ENCODE measurements at regions not wholly inside any gene's neighbourhood (a gene's known extent, or its start where the extent isn't known, plus 50 kb on each side); places are given as distances from the start of the nearest gene placed in this dataset.

DNA sequence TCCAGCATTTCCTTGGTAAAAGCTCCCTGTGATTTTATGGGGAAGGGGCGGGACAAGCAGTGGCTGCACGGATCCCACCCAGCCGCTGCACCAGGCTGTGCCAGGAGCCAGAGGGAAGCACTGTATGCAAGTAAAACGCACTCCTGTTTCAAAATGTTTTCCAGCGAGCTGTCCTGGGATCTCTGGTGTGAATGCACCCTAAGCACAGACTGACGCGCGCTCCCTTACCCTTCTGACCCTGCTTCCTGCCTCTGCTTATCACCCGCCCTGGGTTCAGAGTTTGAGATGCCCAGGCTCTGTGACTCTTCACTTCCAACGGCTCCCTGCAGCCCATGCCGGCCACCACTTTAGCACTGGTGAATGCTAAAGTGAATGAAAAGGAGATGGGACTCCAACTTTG, 131.2 kb downstream of the RHOU start:
- TF ChIP-seq POLR2AphosphoS5 (IDR thresholded peaks at IDR 0.05; ENCODE audit: low read depth, low read length) (no peak), POLR2A (IDR thresholded peaks at IDR 0.05; ENCODE audit: low read depth, low read length) (no peak), TAF1 (IDR thresholded peaks at IDR 0.05; ENCODE audit: low read depth, low read length) (no peak), POU2F2 (IDR thresholded peaks at IDR 0.05; ENCODE audit: low read depth, low read length) (no peak)

All from GM12891 (cell line).